A549 (cell line): ENCODE measurements at regions not wholly inside any gene's neighbourhood (a gene's known extent, or its start where the extent isn't known, plus 50 kb on each side); places are given as distances from the start of the nearest gene placed in this dataset.

ENCODE experiments used
- ATAC-seq, 2 experiments: fragments of 200-7000 bp in 1 of 2; fragments of >200 bp in 1 of 2; cut with Nextera tagmentation in 1 of 2; cut with Tn5 transposase in 1 of 2; 3 replicates each; pipeline versions ENCODE4 v1.8.0 to v1.9.1; 2018 to 2020; ENCODE audit warnings: mild to moderate bottlenecking in 1 of 2, moderate library complexity in 1 of 2
- CTCF ChIA-PET: fragments of 300-600 bp; sonication (Branson Sonifier 250); formaldehyde crosslinking; extraction: SDS; loops from one replicate; lab custom pipeline; 2021; ENCODE audit warnings: antibody characterized with exemption, inconsistent platforms; lab: Yijun Ruan, JAX
- POLR2A ChIA-PET: fragments of 350-600 bp; formaldehyde crosslinking; extraction: SDS; loops from one replicate; lab custom pipeline; 2021; ENCODE audit warnings: antibody characterized with exemption, inconsistent platforms; lab: Yijun Ruan, JAX
- DNase-seq, 2 experiments: peaks; one replicate each; pipeline versions ENCODE4 v3.0.0 to v3.0.0-alpha.2; 2011 to 2016; ENCODE audit warnings: low read depth in 1 of 2, low spot score in 1 of 2
- FAIRE-seq: peaks from 2 replicates; lab custom pipeline; 2011; peaks lifted over from hg19 to GRCh38; lab: Jason Lieb, UNC
- H3K27ac ChIP-seq, 2 experiments: fragments of >200 bp; sonication (Bioruptor Twin); formaldehyde crosslinking; 3 replicates each; pipeline ENCODE4 v1.5.1; 2016 to 2017
- H3K4me1 ChIP-seq: fragments of >200 bp; sonication (Bioruptor Twin); formaldehyde crosslinking; 3 replicates; pipeline ENCODE4 v1.6.1; 2016
- H3K4me2 ChIP-seq: fragments of >200 bp; sonication (Bioruptor Twin); formaldehyde crosslinking; 3 replicates; pipeline ENCODE4 v1.6.1; 2016
- H3K4me3 ChIP-seq: fragments of >200 bp; sonication (Bioruptor Twin); formaldehyde crosslinking; 3 replicates; pipeline ENCODE4 v1.5.1; 2016
- H3K9me3 ChIP-seq: fragments of >200 bp; sonication (Bioruptor Twin); formaldehyde crosslinking; 3 replicates; pipeline ENCODE4 v1.6.1; 2016
- CBX2 ChIP-seq: fragments of 200-600 bp; sonication (generic); IDR thresholded peaks from 2 replicates; pipeline ENCODE4 v1.6.1; 2016; ENCODE audit warnings: low read depth, mild to moderate bottlenecking, borderline replicate concordance
- CHD2 ChIP-seq: fragments of 150-350 bp; IDR thresholded peaks from 2 replicates; pipeline ENCODE4 v1.6.1; 2014; ENCODE audit warnings: low read length; ENCODE audit not compliant: partially characterized antibody
- CHD4 ChIP-seq: fragments of 200-600 bp; sonication (generic); IDR thresholded peaks from 2 replicates; pipeline ENCODE4 v1.6.1; 2016; ENCODE audit warnings: antibody characterized with exemption, mild to moderate bottlenecking, borderline replicate concordance
- ESRRA ChIP-seq: fragments of 150-350 bp; IDR thresholded peaks from 2 replicates; pipeline ENCODE4 v1.6.1; 2014; ENCODE audit warnings: mild to moderate bottlenecking, low read length, borderline replicate concordance
- FOSB ChIP-seq: fragments of 250-450 bp; sonication (Bioruptor Pico); IDR thresholded peaks from 2 replicates; pipeline ENCODE4 v1.5.0; 2020; ENCODE audit warnings: mild to moderate bottlenecking, moderate library complexity
- FOSL2 ChIP-seq, 2 experiments: fragments of 450-650 bp in 1 of 2; fragments of >200 bp in 1 of 2; sonication (Bioruptor Twin) in 1 of 2; formaldehyde crosslinking; IDR thresholded peaks; 2 replicates each; pipeline versions ENCODE4 v1.5.0 to v1.6.1; 2016 to 2020; ENCODE audit warnings: mild to moderate bottlenecking in 1 of 2, moderate library complexity in 1 of 2
- HEYL ChIP-seq: fragments of 250-450 bp; sonication (Bioruptor Pico); IDR thresholded peaks from 2 replicates; pipeline ENCODE4 v1.8.0; 2021; ENCODE audit warnings: mild to moderate bottlenecking, moderate library complexity
- HOXB13 ChIP-seq: fragments of 250-450 bp; sonication (Bioruptor Pico); IDR thresholded peaks from 2 replicates; pipeline ENCODE4 v1.5.0; 2020; ENCODE audit warnings: low read depth, mild to moderate bottlenecking, moderate library complexity
- HOXB5 ChIP-seq: fragments of 250-450 bp; sonication (Bioruptor Pico); IDR thresholded peaks from 2 replicates; pipeline ENCODE4 v1.5.0; 2020; ENCODE audit warnings: mild to moderate bottlenecking, moderate library complexity
- JUN ChIP-seq, 2 experiments: fragments of >200 bp; sonication (Bioruptor Twin); formaldehyde crosslinking; IDR thresholded peaks; 2 replicates in 1 of 2; 3 replicates in 1 of 2; pipeline ENCODE4 v1.6.1; 2016 to 2017
- JUNB ChIP-seq: fragments of >200 bp; sonication (Bioruptor Twin); formaldehyde crosslinking; IDR thresholded peaks from 2 replicates; pipeline ENCODE4 v1.6.1; 2016
- KDM1A ChIP-seq: fragments of 200-600 bp; sonication (generic); IDR thresholded peaks from 2 replicates; pipeline ENCODE4 v1.6.1; 2016; ENCODE audit warnings: low read depth, mild to moderate bottlenecking
- MAX ChIP-seq: IDR thresholded peaks from 2 replicates; pipeline ENCODE4 v1.6.1; 2012
- NPAS2 ChIP-seq: fragments of 250-450 bp; sonication (Bioruptor Pico); IDR thresholded peaks from 2 replicates; pipeline ENCODE4 v1.8.0; 2022; ENCODE audit warnings: mild to moderate bottlenecking, moderate library complexity, borderline replicate concordance
- NR3C1 ChIP-seq: fragments of >200 bp; sonication (Bioruptor Twin); formaldehyde crosslinking; IDR thresholded peaks from 3 replicates; pipeline ENCODE4 v1.6.1; 2017
- PHF8 ChIP-seq: fragments of 200-600 bp; sonication (generic); IDR thresholded peaks from 2 replicates; pipeline ENCODE4 v1.6.1; 2016; ENCODE audit warnings: low read depth, mild to moderate bottlenecking, antibody characterized with exemption, moderate library complexity, borderline replicate concordance
- POLR2A ChIP-seq: IDR thresholded peaks from 2 replicates; pipeline ENCODE4 v1.6.1; 2012; ENCODE audit warnings: mild to moderate bottlenecking, low read length
- RAD21 ChIP-seq, 2 experiments: fragments of >200 bp in 1 of 2; sonication (Bioruptor Twin) in 1 of 2; formaldehyde crosslinking in 1 of 2; IDR thresholded peaks in 1 of 2; conservative IDR thresholded peaks in 1 of 2; 2 replicates in 1 of 2; 3 replicates in 1 of 2; pipeline ENCODE4 v1.6.1; 2012 to 2018; ENCODE audit warnings: inconsistent platforms in 1 of 2
- RARB ChIP-seq: fragments of 250-450 bp; sonication (Bioruptor Pico); IDR thresholded peaks from 2 replicates; pipeline ENCODE4 v1.8.0; 2021; ENCODE audit warnings: mild to moderate bottlenecking, moderate library complexity
- RCOR1 ChIP-seq: fragments of 150-350 bp; IDR thresholded peaks from 2 replicates; pipeline ENCODE4 v1.6.1; 2014; ENCODE audit warnings: antibody characterized with exemption, low read length, low read depth
- REST ChIP-seq: fragments of 200-600 bp; sonication (generic); IDR thresholded peaks from 2 replicates; pipeline ENCODE4 v1.6.1; 2016; ENCODE audit warnings: antibody characterized with exemption, mild to moderate bottlenecking, moderate library complexity
- SMC3 ChIP-seq: fragments of >200 bp; sonication (Bioruptor Twin); formaldehyde crosslinking; IDR thresholded peaks from 3 replicates; pipeline ENCODE4 v1.6.1; 2018; ENCODE audit warnings: inconsistent platforms
- TP53 ChIP-seq: fragments of 250-450 bp; sonication (Bioruptor Pico); IDR thresholded peaks from 2 replicates; pipeline ENCODE4 v1.5.0; 2021; ENCODE audit warnings: mild to moderate bottlenecking, moderate library complexity
- ZC3H11A ChIP-seq: fragments of 450-650 bp; IDR thresholded peaks from 2 replicates; pipeline ENCODE4 v1.6.1; 2014; ENCODE audit warnings: antibody characterized with exemption, mild to moderate bottlenecking
- ZFP36 ChIP-seq: fragments of 450-650 bp; IDR thresholded peaks from 2 replicates; pipeline ENCODE4 v1.6.1; 2014; ENCODE audit warnings: borderline replicate concordance; ENCODE audit not compliant: partially characterized antibody
- ZSCAN20 ChIP-seq: fragments of 250-450 bp; sonication (Bioruptor Pico); IDR thresholded peaks from 2 replicates; pipeline ENCODE4 v1.8.0; 2022; ENCODE audit warnings: mild to moderate bottlenecking, moderate library complexity
- WGBS: methylation state at CpG from one replicate; pipeline ENCODE4 v1.1.6; 2017; ENCODE audit errors: missing lambda C conversion rate; 5-methylcytosine and 5-hydroxymethylcytosine counted together
- TF ChIP-seq, protein P1 (sequence below): IDR thresholded peaks from 2 replicates; pipeline ENCODE4 v1.6.1; 2012; ENCODE audit warnings: low read depth, borderline replicate concordance
- TF ChIP-seq, protein P2 (sequence below): fragments of >200 bp; sonication (Bioruptor Twin); formaldehyde crosslinking; IDR thresholded peaks from 2 replicates; pipeline ENCODE4 v1.6.1; 2016

DNA sequence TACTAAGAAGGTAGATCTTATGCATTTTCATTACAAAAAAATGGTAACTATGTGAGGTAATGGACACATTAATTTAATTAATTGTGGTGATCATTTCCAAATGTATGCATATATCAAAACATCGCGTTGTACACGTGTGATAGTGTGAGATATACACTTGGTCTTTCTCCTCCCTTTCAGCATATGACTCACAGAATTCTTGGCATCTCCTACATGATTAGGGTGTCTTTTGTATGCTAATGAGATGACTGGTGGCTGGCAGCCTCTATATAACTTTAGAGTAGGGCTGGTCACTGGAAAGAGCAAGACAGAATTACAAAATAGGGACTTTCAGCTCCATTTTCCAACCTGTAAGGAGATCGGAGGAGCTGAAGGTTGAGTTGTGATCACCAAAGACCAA lies 1167.6 kb downstream of the CDH12 start:
- Histone ChIP-seq H3K4me2 (no peak overlapping the region), H3K9me3 (no peaks in the 10 kb centered on the region), H3K4me3 (no peak overlapping the region), H3K27ac (no peak overlapping the region), H3K4me1 (no peaks in the 10 kb centered on the region)
- ChIA-PET POLR2A (no interaction called here), CTCF (no interaction called here)
- WGBS, result 51% methylated on average over 4 of the region's 4 CpGs
- TF ChIP-seq ESRRA (no peak), ZFP36 (no peak), CBX2 (no peak), SMC3 (no peak), POLR2A (no peak), HOXB5 (CRISPR knock-in tag) (no peak), RARB (CRISPR knock-in tag) (no peak), TP53 (no peak), HEYL (CRISPR knock-in tag) (no peak), CHD2 (no peak), FOSL2 (IDR thresholded peaks at IDR 0.05) (no peak), FOSL2 (CRISPR knock-in tag; IDR thresholded peaks at IDR 0.05) (no peak), NR3C1 (no peak), KDM1A (no peak), NPAS2 (CRISPR knock-in tag) (no peak), ZSCAN20 (CRISPR knock-in tag) (no peak), REST (no peak), JUNB (no peak), ZC3H11A (no peak)
- TF ChIP-seq, protein P1, sequence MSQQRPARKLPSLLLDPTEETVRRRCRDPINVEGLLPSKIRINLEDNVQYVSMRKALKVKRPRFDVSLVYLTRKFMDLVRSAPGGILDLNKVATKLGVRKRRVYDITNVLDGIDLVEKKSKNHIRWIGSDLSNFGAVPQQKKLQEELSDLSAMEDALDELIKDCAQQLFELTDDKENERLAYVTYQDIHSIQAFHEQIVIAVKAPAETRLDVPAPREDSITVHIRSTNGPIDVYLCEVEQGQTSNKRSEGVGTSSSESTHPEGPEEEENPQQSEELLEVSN, result no peak
- FAIRE-seq (no peak), ATAC-seq (no peak), DNase-seq (no peak)

DNA sequence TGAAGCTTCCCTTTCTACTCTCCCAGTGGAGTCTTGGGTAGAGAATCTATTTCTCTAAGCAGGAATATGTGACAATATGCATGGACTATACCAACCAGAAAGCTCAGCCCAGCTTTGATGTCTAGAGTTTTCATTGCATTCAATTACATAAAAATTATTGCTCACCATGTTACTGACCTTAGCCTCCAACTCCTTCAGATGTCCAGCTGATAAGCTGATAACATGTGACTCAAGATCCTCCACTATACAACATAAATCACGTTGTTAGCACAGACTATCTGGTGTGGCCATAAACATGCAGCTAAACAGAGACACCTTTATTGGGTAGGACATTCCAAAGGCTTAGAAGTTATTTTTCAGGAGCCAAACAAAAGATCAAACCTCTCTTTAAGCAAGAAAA lies 1168.2 kb downstream of the CDH12 start:
- ATAC-seq, result no peak
- DNase-seq, result no peak
- FAIRE-seq, result no peak
- CTCF ChIA-PET, result no interaction called here
- H3K4me1 ChIP-seq, result no peaks in the 10 kb centered on the region
- TF ChIP-seq RCOR1 (no peak), FOSL2 (IDR thresholded peaks at IDR 0.05) (no peak), FOSL2 (CRISPR knock-in tag; IDR thresholded peaks at IDR 0.05) (no peak), TP53 (no peak), JUN (IDR thresholded peaks at IDR 0.05) (no peak), POLR2A (no peak)
- H3K4me3 ChIP-seq, result no peak overlapping the region
- H3K9me3 ChIP-seq, result no peaks in the 10 kb centered on the region
- 4% methylated on average over 1 of the region's 1 CpG for WGBS
- POLR2A ChIA-PET, result no interaction called here
- H3K4me2 ChIP-seq, result no peak overlapping the region
- no peak overlapping the region for H3K27ac ChIP-seq

- Histone ChIP-seq H3K4me3 (no peak overlapping the region), H3K4me2 (no peak overlapping the region), H3K4me1 (no peaks in the 10 kb centered on the region), H3K27ac (no peak overlapping the region), H3K9me3 (no peaks in the 10 kb centered on the region)
- no peak for ATAC-seq
- no peak for FAIRE-seq
- ChIA-PET POLR2A (no interaction called here), CTCF (no interaction called here)
- TF ChIP-seq NR3C1, result no peak
- no peak for TF ChIP-seq JUNB
- TF ChIP-seq FOSB (CRISPR knock-in tag), result no peak
- TF ChIP-seq NPAS2 (CRISPR knock-in tag), result no peak
- TF ChIP-seq RARB (CRISPR knock-in tag), result no peak
- no peak for TF ChIP-seq JUN (IDR thresholded peaks at IDR 0.05)
- TF ChIP-seq CHD4, result no peak
- no peak for TF ChIP-seq RAD21 (conservative IDR thresholded peaks at IDR 0.05 in 1 of 2, IDR thresholded peaks at IDR 0.05 in 1 of 2)
- TF ChIP-seq ZSCAN20 (CRISPR knock-in tag), result no peak
- no peak for TF ChIP-seq HOXB13 (CRISPR knock-in tag)
- TF ChIP-seq PHF8, result no peak
- TF ChIP-seq, protein P2, sequence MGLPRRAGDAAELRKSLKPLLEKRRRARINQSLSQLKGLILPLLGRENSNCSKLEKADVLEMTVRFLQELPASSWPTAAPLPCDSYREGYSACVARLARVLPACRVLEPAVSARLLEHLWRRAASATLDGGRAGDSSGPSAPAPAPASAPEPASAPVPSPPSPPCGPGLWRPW, result no peak
- TF ChIP-seq SMC3, result no peak
- TF ChIP-seq MAX, result no peak
- DNase-seq, result no peak
- 44% methylated on average over 2 of the region's 2 CpGs for WGBS
Measured at GRCh38 chr5:21681911-21682310, 1171.2 kb downstream of the CDH12 start.
